Lower lobe of right lung (tissue), 2 donors: ENCODE measurements at regions not wholly inside any gene's neighbourhood (a gene's known extent, or its start where the extent isn't known, plus 50 kb on each side); places are given as distances from the start of the nearest gene placed in this dataset.

ENCODE experiments used
- ATAC-seq, 2 donors: fragments of 200-7000 bp; cut with Tn5 transposase; one replicate each; pipeline ENCODE4 v1.9.1; 2020 to 2022; ENCODE audit warnings: mild to moderate bottlenecking in 2 of 2, moderate library complexity in 2 of 2
- DNase-seq: peaks from one replicate; pipeline ENCODE4 v3.0.0-alpha.2; 2020
- H3K27ac ChIP-seq: fragments of 200-600 bp; one replicate; pipeline ENCODE4 v1.8.0; 2022
- H3K27me3 ChIP-seq: fragments of 200-600 bp; one replicate; pipeline ENCODE4 v1.8.0; 2022; ENCODE audit warnings: low read depth
- H3K36me3 ChIP-seq: fragments of 200-600 bp; one replicate; pipeline ENCODE4 v1.8.0; 2022; ENCODE audit warnings: mild to moderate bottlenecking
- H3K4me1 ChIP-seq: fragments of 200-600 bp; one replicate; pipeline ENCODE4 v1.8.0; 2022
- H3K4me3 ChIP-seq: fragments of 200-600 bp; one replicate; pipeline ENCODE4 v1.8.0; 2022; ENCODE audit warnings: mild to moderate bottlenecking
- H3K9me3 ChIP-seq: fragments of 200-600 bp; one replicate; pipeline ENCODE4 v1.8.0; 2022
- intact Hi-C: fragments of 100-400 bp; cut with DNase I; formaldehyde crosslinking; loops from one replicate; pipeline ENCODE4 v1.11.0; 2022
- TF ChIP-seq, protein P1 (sequence below): fragments of 200-600 bp; IDR thresholded peaks from one replicate; pipeline ENCODE4 v1.8.0; 2022; ENCODE audit warnings: antibody characterized with exemption, mild to moderate bottlenecking
- donor health status: DM: no; HTN: yes; CAD: no; lungs with severe emphysema.

DNA sequence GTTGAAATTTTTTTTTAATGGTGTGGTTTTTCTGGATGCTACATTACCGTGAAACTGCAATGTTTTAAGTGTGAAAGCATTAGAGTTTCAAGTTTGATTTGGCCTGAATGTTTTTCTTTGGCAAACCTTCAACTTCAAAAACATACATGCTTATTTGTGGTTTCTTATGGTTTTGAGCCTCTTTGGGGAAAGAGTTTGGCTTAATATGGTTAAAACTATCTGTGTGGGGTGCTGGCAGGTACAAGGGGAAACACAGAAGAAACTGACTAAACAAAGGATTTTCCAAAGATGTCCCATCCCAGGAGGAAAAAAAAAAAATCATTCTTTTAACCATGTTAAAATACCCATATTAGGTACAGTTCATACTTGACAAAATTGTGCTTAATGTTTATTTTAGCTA is 121.1 kb downstream of the HGF start:
- TF ChIP-seq, protein P1, sequence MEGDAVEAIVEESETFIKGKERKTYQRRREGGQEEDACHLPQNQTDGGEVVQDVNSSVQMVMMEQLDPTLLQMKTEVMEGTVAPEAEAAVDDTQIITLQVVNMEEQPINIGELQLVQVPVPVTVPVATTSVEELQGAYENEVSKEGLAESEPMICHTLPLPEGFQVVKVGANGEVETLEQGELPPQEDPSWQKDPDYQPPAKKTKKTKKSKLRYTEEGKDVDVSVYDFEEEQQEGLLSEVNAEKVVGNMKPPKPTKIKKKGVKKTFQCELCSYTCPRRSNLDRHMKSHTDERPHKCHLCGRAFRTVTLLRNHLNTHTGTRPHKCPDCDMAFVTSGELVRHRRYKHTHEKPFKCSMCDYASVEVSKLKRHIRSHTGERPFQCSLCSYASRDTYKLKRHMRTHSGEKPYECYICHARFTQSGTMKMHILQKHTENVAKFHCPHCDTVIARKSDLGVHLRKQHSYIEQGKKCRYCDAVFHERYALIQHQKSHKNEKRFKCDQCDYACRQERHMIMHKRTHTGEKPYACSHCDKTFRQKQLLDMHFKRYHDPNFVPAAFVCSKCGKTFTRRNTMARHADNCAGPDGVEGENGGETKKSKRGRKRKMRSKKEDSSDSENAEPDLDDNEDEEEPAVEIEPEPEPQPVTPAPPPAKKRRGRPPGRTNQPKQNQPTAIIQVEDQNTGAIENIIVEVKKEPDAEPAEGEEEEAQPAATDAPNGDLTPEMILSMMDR: no peak
- Histone ChIP-seq H3K27me3 (no peaks in the 10 kb centered on the region), H3K9me3 (no peaks in the 10 kb centered on the region), H3K36me3 (no peaks in the 10 kb centered on the region), H3K27ac (no peak overlapping the region), H3K4me1 (no peaks in the 10 kb centered on the region), H3K4me3 (no peak overlapping the region)
- intact Hi-C loops: no loop called here
- DNase-seq: no peak
- ATAC-seq: no peak

DNA sequence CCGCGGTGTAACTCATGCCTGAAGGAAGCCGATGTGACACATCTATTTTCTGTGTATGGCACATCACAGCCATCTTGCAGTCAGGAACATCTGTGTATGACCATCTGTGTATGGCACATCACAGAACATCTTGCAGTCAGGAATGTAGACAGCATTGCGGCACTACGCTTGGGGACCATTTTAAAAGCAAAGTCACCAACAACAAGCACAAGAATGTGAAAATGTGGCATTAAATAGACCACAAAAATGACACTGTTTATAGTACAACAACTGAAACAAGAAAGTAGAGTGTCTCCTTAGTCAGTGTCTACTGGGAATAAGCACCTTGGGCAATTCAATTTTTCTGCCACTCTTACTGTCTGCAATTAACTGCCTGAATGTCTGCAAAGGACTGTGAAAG is 124.4 kb downstream of the HGF start:
- Histone ChIP-seq H3K27ac (no peak overlapping the region), H3K4me1 (no peaks in the 10 kb centered on the region), H3K27me3 (no peaks in the 10 kb centered on the region), H3K36me3 (no peaks in the 10 kb centered on the region), H3K9me3 (no peaks in the 10 kb centered on the region), H3K4me3 (no peak overlapping the region)
- DNase-seq: no peak
- TF ChIP-seq, protein P1: no peak
- ATAC-seq: no peak
- intact Hi-C loops: no loop called here

DNA sequence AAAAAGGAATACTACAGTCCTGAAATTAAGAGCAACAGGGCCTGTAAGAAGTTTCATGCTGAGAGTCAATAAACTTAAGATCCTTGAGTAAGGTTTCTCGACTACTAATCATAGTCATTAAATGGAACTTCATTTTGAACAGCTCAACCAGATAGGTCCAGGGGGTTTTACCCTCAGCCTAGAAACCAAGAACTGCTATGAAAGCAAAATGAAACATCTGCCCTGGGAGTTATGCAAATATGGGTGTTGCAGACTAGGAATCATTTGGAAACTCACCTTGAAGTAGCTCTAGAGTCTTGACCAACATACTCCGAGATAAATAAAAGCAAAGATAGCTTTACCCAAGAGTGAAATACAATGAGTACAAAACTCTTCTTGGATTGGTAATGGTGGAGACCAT is 128.0 kb downstream of the HGF start:
- no peaks in the 10 kb centered on the region for H3K36me3 ChIP-seq
- no peaks in the 10 kb centered on the region for H3K27me3 ChIP-seq
- ATAC-seq: no peak
- no peak for DNase-seq
- intact Hi-C loops: no loop called here
- no peaks in the 10 kb centered on the region for H3K4me1 ChIP-seq
- H3K4me3 ChIP-seq: no peak overlapping the region
- TF ChIP-seq, protein P1: no peak
- H3K27ac ChIP-seq: no peak overlapping the region
- H3K9me3 ChIP-seq: no peaks in the 10 kb centered on the region

DNA sequence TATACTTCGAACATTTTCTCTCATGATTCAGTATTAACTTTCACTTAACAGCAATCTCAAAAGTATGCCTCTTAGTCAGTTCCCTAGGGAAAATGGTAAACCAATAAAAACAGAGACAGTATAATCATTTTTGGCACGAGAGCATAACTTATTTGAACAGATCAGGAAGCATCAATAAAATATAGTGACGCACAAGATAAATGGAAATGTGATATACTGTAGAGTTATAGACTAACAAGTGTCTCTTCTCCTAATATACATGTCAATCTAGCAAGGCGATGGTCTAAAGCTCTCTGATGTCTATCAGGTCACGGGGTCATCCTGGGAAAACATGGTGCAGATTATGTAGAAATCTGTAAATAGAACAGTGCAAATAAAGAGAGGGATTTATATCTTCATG is 131.6 kb downstream of the HGF start:
- Histone ChIP-seq H3K36me3 (no peaks in the 10 kb centered on the region), H3K4me1 (no peaks in the 10 kb centered on the region), H3K27me3 (no peaks in the 10 kb centered on the region), H3K4me3 (no peak overlapping the region), H3K27ac (no peak overlapping the region), H3K9me3 (no peaks in the 10 kb centered on the region)
- DNase-seq (no peak), ATAC-seq (no peak)
- intact Hi-C loops: no loop called here
- TF ChIP-seq, protein P1: no peak

DNA sequence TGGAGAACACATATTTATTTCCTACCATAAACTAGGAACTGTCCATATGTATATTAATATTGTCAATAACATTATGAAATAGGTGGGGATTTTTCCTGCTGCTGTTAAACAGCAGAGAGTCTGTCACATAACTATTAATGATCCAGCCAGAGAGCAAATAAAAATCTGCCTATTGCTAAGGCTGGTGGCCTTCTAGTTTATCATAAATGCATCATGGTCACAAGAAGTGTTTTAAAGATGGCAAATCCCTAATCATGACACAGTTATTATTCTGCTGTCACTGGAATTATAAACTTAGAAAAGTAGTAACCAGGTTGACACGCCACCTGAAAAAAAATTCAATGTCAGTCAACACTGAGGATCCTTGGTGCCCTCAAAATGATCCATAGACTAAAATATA is 132.3 kb downstream of the HGF start:
- DNase-seq: no peak
- H3K27me3 ChIP-seq: no peaks in the 10 kb centered on the region
- TF ChIP-seq, protein P1: no peak
- no peaks in the 10 kb centered on the region for H3K4me1 ChIP-seq
- no peak overlapping the region for H3K4me3 ChIP-seq
- no peaks in the 10 kb centered on the region for H3K36me3 ChIP-seq
- no peak for ATAC-seq
- H3K27ac ChIP-seq: no peak overlapping the region
- intact Hi-C loops: no loop called here
- no peaks in the 10 kb centered on the region for H3K9me3 ChIP-seq

DNA sequence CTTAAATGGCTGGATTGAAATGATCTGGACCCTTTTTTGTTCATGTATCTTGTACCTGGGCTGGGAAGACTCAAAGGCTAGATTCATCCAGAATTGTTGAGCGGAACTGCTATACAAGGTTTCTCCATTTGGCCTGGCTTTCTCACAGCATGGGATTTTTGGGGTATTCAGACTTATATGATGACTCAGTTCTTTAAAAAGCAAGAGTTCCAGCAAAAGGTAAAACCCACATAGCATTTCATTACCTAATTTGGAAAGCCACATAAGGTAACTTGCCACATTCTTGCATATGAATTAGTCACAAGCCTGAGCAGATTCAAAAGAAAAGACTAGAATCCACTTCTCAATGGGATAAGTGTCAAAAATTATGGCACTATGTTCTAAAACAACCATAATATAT is 137.4 kb downstream of the HGF start:
- Histone ChIP-seq H3K27ac (no peak overlapping the region), H3K27me3 (no peaks in the 10 kb centered on the region), H3K36me3 (no peaks in the 10 kb centered on the region), H3K4me3 (no peak overlapping the region), H3K9me3 (no peaks in the 10 kb centered on the region), H3K4me1 (no peaks in the 10 kb centered on the region)
- intact Hi-C loops: no loop called here
- no peak for ATAC-seq
- TF ChIP-seq, protein P1: no peak
- no peak for DNase-seq
